ENCODE measurements at regions not wholly inside any gene's neighbourhood (a gene's known extent, or its start where the extent isn't known, plus 50 kb on each side); places are given as distances from the start of the nearest gene placed in this dataset.
"Not testable (repeated sequence)": the region's sequence is repeated elsewhere in the genome, so short reads cannot be mapped to it uniquely, and the experiment has no call there.

DNA sequence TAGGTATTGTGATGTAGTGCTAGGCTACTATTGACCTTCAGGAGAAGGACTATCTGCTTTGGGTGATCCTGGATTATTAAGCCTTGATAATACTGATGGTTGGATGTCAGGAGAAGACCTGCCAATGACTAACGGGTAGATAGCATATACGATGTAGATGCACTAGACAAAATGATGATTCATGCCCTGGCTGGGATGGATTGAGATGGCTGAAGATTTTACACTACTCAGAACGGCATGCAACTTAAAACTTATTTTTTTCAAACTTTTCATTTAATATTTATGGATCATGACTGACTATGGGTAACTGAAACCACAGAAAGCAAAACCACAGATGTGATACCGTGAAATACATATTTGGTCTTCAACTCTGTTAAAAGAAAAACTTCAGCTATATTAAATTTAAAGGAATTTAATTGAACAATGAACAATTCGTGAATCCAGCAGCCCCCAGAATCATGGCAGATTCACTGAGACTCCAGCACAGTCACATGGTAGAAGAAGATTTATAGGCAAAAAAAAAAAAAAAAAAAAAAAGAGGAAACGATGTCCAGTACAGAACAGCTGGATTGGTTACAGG, 124.6 kb upstream of the CDK13 start:
- DNase-seq = no peak

DNA sequence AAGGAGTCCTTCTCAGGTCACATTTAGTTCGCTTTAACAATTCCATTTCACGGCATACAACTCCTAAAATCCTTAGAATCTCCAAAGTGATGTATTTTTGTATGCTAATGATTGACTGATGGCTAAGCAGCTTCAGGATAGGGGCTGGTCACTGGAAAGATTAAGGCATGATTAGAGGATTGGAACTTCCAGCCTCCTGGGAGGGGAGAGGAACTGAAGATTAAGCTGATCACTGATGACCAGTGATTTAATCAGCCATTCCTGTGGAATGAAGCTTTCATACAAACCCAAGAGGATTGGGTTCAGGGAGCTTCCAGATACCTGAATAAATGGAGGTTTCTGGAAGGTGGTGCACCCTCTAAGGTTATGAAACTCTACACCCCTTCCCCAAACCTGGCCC, 123.9 kb upstream of the CDK13 start:
- no peak for DNase-seq

DNA sequence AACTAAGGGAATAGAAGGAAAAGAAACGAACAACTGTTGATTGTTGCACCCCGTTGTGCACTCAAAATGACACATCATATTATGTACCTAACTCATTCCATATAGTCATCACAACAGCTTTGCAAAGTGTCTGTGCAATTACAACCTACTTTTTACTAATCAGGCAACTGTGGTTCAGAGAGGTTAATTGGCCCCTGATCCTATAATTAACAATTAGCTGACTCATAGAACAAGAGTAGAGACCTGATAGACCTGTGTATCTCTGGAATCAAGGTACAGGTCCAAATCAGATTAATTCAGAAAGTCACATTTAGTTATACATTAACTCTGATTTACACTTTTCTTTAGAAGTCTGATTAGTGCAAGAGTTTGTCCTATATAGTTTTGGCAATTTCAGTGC, 122.5 kb upstream of the CDK13 start:
- DNase-seq = no peak

DNA sequence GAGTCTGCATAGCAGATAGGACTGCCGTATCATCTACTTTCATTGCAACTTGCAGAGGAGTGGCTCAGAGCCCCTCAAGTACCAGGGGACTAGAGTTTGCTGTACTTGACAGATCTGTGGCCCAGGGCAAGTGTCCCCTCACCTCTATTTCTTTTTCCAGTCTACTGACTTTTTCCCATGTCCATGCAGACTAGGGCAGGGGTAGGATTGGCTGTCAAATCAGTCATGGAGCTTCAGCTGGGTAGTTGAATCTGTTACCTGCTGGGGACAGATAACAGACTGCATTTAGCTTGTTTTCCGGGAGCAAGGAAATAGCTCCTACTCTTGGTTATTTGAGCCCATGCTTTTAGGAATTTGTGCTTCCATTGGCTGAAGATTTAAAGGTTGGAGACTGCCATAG, 121.0 kb upstream of the CDK13 start:
- no peak for DNase-seq

DNA sequence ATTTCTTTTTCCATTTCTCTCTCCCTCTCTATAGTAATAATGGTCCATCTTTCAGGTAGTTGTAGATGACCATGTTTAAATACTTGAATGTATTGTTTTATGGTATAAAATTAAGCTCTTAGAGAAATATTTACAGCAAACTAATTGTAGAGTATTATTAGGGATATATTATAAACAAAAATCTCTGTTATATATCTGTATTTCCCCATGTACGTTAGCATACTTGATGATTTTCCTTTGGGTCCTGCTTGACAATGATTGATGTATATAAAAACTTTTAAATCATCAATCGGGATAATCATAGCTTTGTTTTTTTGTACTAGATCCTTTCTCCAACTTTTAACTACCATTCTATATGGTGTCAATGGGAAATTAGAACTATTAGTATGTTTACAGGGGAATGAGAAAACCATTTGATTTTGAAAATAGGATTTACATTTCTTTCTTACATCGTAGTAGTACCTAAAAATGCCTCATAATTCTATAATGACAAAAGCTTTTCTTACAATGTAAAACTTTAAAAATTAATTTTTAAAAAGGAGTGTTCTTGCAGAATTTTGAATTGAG, 117.5 kb upstream of the CDK13 start:
- no peak for DNase-seq

DNA sequence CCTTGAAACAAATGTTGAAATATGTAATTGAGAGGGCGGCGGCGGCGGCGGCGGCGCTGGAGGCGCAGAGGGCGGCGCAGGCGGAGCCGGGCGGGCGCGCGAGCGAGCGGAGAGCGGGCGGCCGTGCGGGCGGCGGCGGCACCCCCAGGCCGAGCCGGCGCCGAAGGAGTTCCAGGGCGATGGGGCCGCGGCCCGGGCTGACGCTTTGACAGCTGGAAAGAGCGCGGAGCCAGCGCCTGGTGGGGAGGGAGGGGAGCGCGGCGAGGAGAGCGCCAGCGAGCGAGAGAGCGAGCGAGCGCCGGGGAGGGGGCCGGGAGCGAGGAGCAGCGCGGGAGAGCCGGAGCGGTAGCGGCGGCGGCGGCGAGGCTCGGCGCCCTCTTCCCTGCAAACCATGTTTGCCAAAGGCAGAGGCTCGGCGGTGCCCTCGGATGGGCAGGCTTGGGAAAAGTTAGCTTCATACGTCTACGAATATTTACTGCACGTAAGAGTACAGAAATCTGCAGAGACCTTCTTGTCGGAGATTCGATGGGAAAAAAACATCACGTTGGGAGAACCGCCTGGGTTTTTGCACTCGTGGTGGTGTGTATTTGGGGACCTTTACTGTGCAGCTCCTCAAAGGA, 116.8 kb upstream of the CDK13 start:
- peak; percentile 74 for DNase-seq

DNA sequence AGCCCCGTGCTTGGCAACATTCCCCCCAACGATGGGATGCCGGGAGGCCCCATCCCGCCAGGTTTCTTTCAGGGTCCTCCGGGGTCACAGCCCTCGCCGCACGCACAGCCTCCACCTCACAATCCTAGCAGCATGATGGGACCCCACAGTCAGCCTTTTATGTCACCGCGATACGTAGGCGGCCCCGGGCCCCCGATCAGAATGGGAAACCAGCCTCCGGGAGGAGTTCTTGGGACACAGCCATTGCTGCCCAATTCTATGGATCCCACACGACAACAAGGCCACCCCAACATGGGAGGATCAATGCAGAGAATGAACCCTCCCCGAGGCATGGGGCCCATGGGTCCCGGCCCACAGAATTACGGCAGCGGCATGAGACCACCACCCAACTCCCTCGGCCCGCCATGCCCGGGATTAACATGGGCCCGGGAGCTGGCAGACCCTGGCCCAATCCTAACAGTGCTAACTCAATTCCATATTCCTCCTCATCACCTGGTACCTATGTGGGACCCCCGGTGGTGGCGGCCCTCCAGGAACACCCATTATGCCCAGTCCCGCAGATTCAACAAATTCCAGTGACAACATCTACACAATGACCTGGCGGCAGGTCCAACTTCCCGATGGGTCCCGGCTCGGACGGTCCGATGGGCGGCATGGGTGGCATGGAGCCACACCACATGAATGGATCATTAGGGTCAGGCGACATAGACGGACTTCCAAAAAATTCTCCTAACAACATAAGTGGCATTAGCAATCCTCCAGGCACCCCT, 116.0 kb upstream of the CDK13 start:
- DNase-seq = not testable (repeated sequence)

DNA sequence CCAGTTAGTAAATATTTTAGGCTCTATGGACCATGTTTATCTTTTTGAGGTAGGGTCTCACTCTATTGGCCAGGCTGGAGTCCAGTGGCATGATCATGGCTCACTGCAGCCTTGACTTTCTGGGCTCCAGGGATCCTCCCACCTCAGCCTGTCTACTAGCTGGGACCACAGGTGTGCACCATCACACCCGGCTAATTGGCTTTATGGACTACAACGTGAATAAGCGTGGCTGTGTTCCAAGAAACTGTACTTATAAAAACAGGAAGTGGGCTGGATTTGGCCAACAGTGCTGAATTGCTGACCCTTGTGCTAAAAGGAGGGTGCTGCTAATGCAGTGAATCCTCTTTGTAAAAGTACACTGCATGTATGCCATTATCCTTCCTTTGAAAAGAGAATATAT, 111.7 kb upstream of the CDK13 start:
- DNase-seq = peak; percentile 18

DNA sequence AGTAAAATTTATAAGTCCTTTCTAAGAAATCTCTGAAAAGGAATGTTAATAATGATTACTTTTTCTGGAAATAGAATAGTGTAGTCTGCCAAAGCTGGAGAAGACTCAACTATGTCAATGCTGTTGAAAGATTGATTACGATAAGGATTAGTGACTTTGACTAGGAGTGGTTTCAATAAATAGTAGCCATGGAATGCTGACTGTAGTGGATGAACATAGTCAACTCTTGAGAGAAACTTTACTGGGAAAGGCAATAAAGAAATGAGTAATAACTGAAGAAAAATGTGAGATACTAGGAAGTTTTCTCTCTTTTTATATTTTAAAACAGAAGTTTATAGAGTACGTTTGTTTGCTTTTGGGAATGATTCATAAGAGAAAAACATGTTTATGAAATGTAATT, 105.0 kb upstream of the CDK13 start:
- DNase-seq = no peak

DNA sequence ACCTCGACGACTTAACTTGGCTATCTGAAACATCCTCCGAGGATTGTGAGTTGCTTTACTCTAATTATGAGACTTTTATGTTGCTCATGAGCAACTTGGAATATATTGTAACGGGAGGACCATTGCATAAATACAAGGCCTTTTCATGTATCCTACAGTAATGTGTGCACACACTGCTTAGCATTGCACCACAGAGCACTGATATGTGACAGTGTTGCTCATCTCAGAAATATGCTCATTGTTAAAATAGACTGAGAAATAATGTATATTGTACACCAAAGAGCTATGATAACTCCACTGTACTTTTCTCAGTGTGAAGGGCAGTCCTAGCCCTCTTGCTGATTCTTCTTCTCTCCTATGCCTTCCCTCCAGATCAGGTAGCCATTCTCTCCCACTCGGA, 102.8 kb upstream of the CDK13 start:
- no peak for DNase-seq

DNA sequence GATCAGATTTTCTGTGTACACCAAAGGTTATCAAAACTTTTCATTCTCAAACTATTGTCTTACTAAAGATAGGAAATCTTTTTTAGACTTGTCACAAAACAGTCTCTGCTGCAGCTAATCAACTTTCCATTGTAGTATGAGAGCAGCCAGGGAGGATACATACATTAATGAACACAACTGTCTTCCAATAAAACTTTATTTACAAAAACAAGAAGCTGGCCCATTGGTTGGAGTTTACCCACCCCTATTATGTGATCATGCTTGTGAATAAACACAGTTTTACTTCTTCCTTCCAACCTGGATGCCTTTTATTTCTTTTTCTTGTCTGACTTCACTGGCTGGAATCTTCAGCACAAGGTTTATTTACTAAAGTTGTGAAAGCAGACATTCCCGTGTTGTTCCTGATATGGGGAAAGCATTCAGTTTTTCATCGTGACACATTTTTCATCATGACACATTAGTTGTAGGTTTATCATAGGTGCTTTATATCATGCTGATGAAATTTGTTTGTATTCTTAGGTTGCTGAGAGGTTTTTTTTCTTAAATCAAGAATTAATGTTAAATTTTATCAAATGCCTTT, 98.5 kb upstream of the CDK13 start:
- no peak for DNase-seq

DNA sequence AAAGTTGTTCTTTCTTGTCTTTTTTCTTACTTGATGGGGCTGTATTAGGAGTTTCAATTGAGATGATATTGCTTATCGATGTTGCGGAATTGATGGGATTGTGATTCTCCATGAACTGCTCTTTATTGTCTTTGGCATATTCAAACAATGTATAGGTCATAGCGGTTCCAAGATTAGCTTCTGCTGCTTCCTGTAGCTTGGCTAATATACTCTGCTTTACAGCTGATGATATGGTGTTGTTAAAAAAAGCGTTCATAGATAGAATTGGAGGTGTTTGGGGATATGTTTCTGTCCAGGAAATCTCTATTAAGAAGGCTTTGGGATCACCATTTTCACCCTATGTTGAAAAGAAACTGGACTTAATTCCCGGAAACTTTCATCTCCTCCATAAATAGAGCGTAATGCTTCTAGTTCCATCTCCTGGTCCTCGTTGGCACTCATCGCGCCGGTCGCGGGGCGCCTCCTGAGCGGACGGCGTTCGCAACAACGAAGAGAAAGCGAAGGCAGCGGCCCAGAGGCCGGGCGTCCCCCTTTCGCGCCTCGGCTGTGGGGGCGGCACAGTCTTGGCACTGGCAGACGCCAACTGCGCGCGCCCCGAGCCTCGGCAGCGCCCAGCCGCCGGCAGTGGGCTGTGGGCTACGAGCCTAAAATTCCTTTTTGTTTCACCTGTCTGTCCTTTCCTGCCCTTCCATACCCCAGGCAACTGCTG, 95.3 kb upstream of the CDK13 start:
- not testable (repeated sequence) for DNase-seq

DNA sequence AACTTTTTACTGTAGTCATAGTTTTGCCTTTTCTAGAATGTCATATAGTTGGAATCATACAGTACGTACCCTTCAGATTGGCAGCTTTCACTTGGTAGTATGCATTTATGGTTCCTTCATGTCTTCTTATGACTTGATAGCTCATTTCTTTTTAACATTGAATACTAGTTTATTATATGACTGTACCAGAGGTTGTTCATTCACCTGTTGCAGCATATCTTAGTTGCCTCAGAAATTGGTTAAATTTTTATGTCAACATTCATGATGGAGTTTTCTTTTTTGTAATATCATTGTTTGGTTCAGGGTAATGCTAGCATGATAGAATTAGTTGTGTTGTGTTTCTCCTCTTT, 94.8 kb upstream of the CDK13 start:
- no peak for DNase-seq

DNA sequence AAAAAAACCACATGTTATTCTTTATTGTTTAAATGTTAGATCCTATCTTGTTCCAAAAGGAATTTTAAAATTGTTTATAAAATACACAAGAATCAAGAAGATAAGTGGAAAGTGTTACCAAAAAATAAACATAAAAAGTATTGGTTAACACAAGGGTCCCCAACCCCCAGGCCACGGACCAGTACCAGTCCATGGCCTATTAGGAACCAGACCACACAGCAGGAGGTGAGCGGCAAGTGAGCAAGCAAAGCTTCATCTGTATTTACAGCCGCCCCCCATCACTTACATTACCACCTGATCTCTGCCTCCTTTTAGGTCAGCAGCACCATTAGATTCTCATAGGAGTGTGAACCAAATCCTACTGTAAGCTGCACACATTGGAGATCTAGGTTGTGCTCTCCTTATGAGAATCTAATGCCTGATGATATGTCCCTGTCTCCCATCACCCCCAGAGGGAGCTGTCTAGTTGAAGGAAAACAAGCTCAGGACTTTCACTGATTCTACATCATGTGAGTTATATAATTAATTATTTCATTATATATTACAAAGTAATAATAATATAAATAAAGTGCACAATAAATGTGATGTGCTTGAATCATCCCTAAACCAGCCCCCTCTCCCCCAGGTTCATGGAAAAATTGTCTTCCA, 86.3 kb upstream of the CDK13 start:
- DNase-seq = not testable (repeated sequence)

DNA sequence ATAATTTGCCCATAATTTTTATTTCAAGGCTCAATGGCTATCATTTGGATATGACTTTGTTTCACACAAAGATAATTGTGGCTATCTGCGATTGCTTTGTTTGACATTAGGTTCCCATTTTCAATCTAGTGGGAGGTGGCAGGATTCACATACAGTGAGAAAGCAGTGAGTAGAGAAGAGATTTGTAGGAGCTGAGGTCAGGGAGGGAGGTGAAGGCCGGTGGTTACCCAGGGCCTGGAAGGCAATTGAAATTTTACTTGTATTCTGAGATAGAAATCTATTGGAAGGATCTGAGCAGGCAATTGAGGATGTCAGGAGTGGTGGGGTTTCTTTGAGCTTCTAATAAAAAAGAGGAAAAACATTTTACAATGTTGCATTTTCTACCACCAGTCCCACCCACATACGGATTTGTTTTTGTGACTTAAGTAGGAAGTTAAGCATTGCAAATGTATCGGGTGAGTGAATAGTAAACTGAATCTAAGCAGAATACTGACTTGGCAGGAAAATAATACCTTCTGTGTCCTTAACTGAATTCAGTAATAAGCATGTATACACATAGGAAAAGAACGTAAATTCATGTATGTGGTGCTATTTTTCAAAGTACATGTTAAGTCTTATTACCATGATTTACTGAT, 80.1 kb upstream of the CDK13 start:
- not testable (repeated sequence) for DNase-seq

DNA sequence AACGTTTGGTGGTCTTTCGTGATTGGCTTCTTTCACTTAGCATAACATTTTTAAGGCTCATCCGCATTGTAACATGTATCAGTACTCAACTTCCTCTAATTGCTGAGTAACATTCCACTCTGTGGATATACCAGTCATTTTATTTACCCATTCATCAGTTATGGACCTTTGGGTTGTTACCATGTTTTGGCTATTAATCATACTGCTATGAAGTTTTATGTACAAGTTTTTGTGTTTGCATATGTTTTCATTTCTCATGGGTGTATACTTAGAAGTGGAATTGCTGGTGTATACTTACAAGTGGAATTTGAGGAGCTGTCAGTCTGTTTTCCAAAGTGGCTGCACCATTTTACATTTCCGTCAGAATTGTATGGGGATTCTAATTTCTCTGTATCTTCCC, 78.4 kb upstream of the CDK13 start:
- not testable (repeated sequence) for DNase-seq

DNA sequence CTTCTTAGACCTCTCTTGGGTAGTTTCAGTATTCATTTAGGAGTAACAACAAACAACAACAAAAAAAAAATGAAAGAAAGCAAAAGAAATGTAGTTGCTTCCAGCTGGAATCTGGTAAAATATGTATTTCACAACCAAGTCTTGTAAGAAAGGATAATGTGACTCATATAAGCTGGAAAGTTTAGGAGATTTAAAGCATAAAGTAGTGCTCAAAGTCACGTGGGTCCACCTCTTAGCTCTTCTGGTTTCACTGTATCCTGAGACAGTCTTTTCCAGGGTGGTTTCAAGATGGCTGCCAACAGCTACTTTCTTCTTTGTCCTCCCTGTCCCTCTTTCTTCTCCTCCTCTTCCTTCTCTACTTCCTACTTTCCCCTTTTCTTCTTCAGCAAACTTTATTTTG, 69.5 kb upstream of the CDK13 start:
- DNase-seq = no peak

DNA sequence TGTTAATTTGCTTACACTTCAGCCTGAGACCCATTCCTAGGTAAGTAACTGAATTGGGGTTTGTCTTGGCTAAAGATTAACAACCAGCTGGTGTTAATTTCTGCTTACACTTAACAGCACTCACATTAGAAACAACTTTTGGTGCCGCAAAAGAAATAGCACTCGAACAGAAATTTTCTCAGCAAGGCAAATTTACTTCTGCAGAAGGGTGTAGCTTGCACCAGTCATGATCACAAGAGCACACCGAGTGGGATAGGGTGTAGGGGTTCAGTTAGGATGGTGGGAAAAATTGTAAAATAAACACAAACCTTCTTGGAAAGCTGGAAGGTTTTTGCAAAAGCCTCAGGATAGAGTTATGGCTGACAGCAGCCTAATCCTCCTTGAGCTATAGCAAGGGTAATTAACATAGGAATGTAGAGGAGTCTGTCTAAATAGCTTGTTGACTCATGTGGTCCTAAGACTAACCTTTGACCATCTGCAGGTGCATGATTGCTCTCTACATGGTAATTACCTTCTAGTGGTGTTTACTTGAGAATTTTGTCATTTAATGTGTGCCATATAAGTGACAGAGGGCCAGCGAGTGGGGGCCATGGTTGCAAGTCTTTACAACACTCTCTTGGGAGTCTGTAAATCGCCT, 67.8 kb upstream of the CDK13 start:
- DNase-seq = no peak

DNA sequence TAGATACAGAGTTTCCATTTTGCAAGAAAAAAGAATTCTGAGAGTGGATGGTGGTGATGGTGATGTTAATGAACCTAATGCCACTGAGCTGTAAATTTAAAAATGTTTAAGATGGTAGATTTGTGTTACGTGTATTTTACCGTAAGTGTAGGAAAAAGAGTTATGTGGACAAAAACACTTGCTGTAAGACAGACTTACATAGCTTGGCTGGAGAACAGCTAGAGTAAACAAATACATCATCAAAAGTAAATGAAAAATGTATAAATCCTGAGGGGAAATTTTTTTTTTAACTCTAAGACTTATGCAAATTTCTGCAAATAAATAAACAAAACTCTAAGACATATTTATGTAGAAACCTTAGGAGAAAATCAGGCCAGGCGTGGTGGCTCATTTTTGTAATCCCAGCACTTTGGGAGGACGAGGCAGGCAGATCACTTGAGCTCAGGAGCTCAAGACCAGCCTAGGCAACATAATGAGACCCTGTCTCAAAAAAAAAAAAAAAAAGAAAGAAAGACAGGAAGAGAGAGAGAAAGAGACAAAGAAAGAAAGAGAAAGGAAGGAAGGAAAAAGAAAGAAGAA, 66.2 kb upstream of the CDK13 start:
- DNase-seq = no peak

DNA sequence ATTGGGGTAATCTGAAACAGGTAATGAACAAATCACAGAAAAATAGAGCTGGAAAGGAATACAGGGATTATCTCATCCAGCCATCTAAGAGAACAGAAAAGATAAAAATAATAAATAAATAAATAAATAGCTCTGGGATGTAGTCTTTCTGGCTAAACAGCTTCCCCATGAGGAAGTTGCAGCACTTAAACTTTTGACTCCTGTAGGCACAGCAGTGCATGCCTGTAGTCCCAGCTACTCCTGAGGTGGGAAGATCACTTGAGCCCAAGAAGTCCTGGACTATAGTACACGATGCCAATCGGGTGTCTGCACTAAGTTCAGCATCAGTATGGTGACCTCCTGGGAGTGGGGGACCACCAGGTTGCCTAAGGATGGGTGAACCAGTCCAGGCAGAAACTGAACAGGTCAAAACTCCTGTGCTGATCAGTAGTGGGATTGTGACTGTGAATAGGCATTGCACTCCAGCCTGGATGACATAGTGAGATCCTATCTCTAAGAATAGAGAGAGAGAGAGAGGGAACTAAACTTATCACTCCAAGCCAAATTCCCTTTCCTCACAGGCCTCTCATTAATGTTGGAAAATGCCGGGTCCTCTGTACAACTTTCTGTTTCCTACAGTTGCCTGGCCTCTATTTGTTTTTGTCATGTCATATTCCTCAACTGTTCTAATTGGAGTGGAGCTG, 61.7 kb upstream of the CDK13 start:
- no peak for DNase-seq

DNA sequence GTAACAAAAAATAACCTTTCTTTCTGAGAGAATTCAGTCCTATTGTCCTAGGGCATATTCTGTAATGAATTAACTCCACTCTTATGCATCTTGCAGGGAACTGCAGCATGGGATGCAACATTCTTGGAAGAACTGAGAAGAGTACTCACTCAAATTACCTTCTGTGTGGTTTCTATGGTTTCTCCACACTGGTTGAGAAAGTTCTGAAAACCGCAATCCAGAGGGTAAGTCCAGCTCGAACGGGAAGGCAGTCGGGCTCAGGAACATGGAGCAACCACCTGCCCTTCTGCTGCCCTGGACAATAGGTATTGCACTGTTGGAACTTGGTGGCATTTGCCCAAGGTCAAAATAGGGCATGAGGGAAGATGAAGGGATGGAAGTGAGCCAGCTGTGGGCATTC, 59.6 kb upstream of the CDK13 start:
- DNase-seq = no peak
